SU-DHL-6 (cell line): ENCODE measurements at regions not wholly inside any gene's neighbourhood (a gene's known extent, or its start where the extent isn't known, plus 50 kb on each side); places are given as distances from the start of the nearest gene placed in this dataset.

Source experiments
- EZH2phosphoT487 ChIP-seq: fragments of 200-600 bp; sonication (generic), shearing (Covaris generic); conservative IDR thresholded peaks from 2 replicates; pipeline ENCODE4 v1.6.1; 2018; ENCODE audit warnings: mild to moderate bottlenecking, antibody characterized with exemption, low read length, moderate library complexity, mixed read lengths
- TF ChIP-seq, protein P1 (sequence below): fragments of 200-600 bp; sonication (generic); IDR thresholded peaks from one replicate; pipeline ENCODE4 v1.5.1; 2017; ENCODE audit warnings: antibody characterized with exemption, mild to moderate bottlenecking, low read length, moderate library complexity; ENCODE audit not compliant: insufficient read depth, poor library complexity, severe bottlenecking

DNA sequence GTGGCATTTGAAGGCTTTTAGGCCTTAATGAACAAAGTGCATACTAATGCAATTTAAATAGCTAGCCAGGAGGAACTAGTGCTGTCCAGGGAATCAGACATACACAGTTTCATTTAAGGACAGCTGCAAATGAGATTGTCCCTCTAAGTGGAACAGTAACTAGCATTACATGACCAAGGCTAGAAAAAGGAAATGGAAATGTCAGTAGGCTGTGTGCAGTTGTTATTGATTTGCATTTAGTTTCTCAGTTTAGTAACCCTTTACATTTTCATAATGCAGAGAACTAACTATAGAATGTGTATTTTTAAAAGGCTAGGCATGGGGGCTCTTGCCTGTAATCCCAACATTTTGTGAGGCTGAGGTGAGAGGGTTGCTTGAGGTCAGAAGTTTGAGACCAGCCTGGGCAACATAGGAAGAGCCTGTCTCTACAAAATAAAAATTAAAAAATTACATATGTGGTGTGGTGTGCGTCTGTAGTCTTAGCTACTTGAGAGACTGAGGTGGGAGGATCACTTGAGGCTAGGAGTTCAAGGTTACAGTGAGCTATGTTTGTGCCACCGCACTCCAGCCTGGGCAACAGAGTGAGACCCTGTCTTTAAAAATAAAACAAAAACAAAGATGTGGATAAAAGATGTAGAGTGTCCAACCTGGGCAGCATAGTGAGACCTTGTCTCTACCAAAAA is 468.0 kb downstream of the UTRN start:
- no peak for TF ChIP-seq EZH2phosphoT487
- TF ChIP-seq, protein P1, sequence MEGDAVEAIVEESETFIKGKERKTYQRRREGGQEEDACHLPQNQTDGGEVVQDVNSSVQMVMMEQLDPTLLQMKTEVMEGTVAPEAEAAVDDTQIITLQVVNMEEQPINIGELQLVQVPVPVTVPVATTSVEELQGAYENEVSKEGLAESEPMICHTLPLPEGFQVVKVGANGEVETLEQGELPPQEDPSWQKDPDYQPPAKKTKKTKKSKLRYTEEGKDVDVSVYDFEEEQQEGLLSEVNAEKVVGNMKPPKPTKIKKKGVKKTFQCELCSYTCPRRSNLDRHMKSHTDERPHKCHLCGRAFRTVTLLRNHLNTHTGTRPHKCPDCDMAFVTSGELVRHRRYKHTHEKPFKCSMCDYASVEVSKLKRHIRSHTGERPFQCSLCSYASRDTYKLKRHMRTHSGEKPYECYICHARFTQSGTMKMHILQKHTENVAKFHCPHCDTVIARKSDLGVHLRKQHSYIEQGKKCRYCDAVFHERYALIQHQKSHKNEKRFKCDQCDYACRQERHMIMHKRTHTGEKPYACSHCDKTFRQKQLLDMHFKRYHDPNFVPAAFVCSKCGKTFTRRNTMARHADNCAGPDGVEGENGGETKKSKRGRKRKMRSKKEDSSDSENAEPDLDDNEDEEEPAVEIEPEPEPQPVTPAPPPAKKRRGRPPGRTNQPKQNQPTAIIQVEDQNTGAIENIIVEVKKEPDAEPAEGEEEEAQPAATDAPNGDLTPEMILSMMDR = no peak
